ENCODE measurements at regions not wholly inside any gene's neighbourhood (a gene's known extent, or its start where the extent isn't known, plus 50 kb on each side); places are given as distances from the start of the nearest gene placed in this dataset.

DNA sequence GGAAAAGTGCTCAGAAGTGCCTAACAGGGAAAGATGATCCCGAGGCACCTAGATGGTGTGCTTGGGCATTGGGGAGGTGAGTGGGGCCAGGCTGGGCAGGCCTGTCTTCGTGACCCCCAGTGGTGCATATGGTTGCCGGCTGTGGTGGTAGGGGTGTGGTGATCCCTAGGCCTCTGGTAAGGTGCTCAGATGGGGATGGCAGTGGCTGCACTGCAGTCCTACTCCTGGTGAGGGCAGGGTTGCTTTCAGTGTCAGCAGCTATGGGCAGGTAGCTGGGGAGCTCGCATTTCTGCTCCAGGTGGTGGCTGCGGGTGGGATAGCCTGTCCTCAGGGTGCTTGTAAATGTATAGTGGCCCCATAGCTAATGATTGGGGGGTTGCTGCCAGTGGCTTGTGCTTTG lies 154.0 kb downstream of the RAMP3 start:
- TF ChIP-seq, protein P1, sequence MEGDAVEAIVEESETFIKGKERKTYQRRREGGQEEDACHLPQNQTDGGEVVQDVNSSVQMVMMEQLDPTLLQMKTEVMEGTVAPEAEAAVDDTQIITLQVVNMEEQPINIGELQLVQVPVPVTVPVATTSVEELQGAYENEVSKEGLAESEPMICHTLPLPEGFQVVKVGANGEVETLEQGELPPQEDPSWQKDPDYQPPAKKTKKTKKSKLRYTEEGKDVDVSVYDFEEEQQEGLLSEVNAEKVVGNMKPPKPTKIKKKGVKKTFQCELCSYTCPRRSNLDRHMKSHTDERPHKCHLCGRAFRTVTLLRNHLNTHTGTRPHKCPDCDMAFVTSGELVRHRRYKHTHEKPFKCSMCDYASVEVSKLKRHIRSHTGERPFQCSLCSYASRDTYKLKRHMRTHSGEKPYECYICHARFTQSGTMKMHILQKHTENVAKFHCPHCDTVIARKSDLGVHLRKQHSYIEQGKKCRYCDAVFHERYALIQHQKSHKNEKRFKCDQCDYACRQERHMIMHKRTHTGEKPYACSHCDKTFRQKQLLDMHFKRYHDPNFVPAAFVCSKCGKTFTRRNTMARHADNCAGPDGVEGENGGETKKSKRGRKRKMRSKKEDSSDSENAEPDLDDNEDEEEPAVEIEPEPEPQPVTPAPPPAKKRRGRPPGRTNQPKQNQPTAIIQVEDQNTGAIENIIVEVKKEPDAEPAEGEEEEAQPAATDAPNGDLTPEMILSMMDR (optimal IDR thresholded peaks at IDR 0.05 in 1 of 3, IDR thresholded peaks at IDR 0.05 in 1 of 3, conservative IDR thresholded peaks at IDR 0.05 in 1 of 3; ENCODE audit: extremely low read depth in 1 of 3, insufficient read depth in 2 of 3, low read length in 3 of 3), result peak in 1 of 3 experiments; percentile 26
- TF ChIP-seq EZH2 (IDR thresholded peaks at IDR 0.05; ENCODE audit: low read length), result no peak

Data from keratinocyte (primary cell).